ENCODE measurements at regions not wholly inside any gene's neighbourhood (a gene's known extent, or its start where the extent isn't known, plus 50 kb on each side); places are given as distances from the start of the nearest gene placed in this dataset.
A peak's percentile ranks its signal among the peaks of the same experiment; 100 is the strongest.

- no peaks in the 10 kb centered on the region for H3K79me2 ChIP-seq (replicated peaks; ENCODE audit: insufficient read depth)
- H3K4me1 ChIP-seq (ENCODE audit: insufficient read depth) = peaks cover 5% of the 10 kb centered on the region; the same call in 1 of the 2 replicates
- H2AFZ ChIP-seq = no peak overlapping the region
- DNase-seq (ENCODE audit: low spot score) = no peak
- H3K4me2 ChIP-seq = no peak overlapping the region
- Mint-ChIP-seq H3K27me3 (ENCODE audit: insufficient read depth, low read depth, poor library complexity) (peaks cover 12% of the 10 kb centered on the region), H3K36me3 (ENCODE audit: low read depth) (no peaks in the 10 kb centered on the region; the same call in 2 of the 3 replicates), H3K4me3 (no peak overlapping the region), H3K9me3 (no peaks in the 10 kb centered on the region), H3K27ac (no peak overlapping the region), H3K4me1 (peaks cover 15% of the 10 kb centered on the region)
- no peak for ATAC-seq
- no peaks in the 10 kb centered on the region for H3F3A ChIP-seq (replicated peaks; ENCODE audit: low read depth)
- no peak overlapping the region for H3K4me3 ChIP-seq
- H3K9me2 ChIP-seq (ENCODE audit: insufficient read depth) = no peaks in the 10 kb centered on the region
- no peaks in the 10 kb centered on the region for H3K27me3 ChIP-seq (ENCODE audit: insufficient read depth)
- TF ChIP-seq ETS1 (IDR thresholded peaks at IDR 0.05) = no peak
- TF ChIP-seq JUNB (IDR thresholded peaks at IDR 0.05; ENCODE audit: unreplicated experiment) = no peak
- TF ChIP-seq NANOG (IDR thresholded peaks at IDR 0.05; ENCODE audit: borderline replicate concordance) = no peak
- no peaks in the 10 kb centered on the region for H4K20me1 ChIP-seq (replicated peaks; ENCODE audit: insufficient read depth)
- no peaks in the 10 kb centered on the region for H3K36me3 ChIP-seq (ENCODE audit: insufficient read depth)
- H3K27ac ChIP-seq (ENCODE audit: low read depth) = no peak overlapping the region
These were observed 55.9 kb upstream of the PAX7 start for GRCh38 chr1:18574754-18575153.

GRCh38 chr1:18575620-18576019, 55.0 kb upstream of the PAX7 start:
- no peak for TF ChIP-seq EZH2phosphoT487 (IDR thresholded peaks at IDR 0.05; ENCODE audit: unreplicated experiment)
- TF ChIP-seq POLR2AphosphoS5 (IDR thresholded peaks at IDR 0.05; ENCODE audit: low read depth) = no peak
- peak; percentile 44 for TF ChIP-seq JUNB (IDR thresholded peaks at IDR 0.05; ENCODE audit: unreplicated experiment)
- no peak for TF ChIP-seq STAT1 (IDR thresholded peaks at IDR 0.05; ENCODE audit: unreplicated experiment)
- no peak for TF ChIP-seq ETS1 (IDR thresholded peaks at IDR 0.05)
- no peak for TF ChIP-seq ZNF114 (CRISPR knock-in tag; IDR thresholded peaks at IDR 0.05)
- peak; percentile 86 to 98 for TF ChIP-seq CTCF (conservative IDR thresholded peaks at IDR 0.05; ENCODE audit: low read depth in 2 of 2)
- no peak overlapping the region for H3K4me3 Mint-ChIP-seq
- Histone ChIP-seq H3K27me3 (ENCODE audit: insufficient read depth) (no peaks in the 10 kb centered on the region), H3K4me1 (ENCODE audit: insufficient read depth) (peaks cover 5% of the 10 kb centered on the region; the same call in 1 of the 2 replicates), H3K36me3 (ENCODE audit: insufficient read depth) (no peaks in the 10 kb centered on the region), H3K4me2 (0 out of 2 replicates have a peak overlapping the region, but pooled peaks have one; percentile 46), H3K27ac (ENCODE audit: low read depth) (no peak overlapping the region), H3K4me3 (no peak overlapping the region), H3K79me2 (replicated peaks; ENCODE audit: insufficient read depth) (no peaks in the 10 kb centered on the region), H2AFZ (no peak overlapping the region), H3K9me2 (ENCODE audit: insufficient read depth) (no peaks in the 10 kb centered on the region), H3F3A (replicated peaks; ENCODE audit: low read depth) (no peaks in the 10 kb centered on the region), H4K20me1 (replicated peaks; ENCODE audit: insufficient read depth) (no peaks in the 10 kb centered on the region)
- no peaks in the 10 kb centered on the region for H3K9me3 Mint-ChIP-seq
- DNase-seq (ENCODE audit: low spot score) = peak; percentile 97
- H3K27me3 Mint-ChIP-seq (ENCODE audit: insufficient read depth, low read depth, poor library complexity) = peaks cover 10% of the 10 kb centered on the region
- H3K4me1 Mint-ChIP-seq = peaks cover 11% of the 10 kb centered on the region
- H3K27ac Mint-ChIP-seq = no peak overlapping the region; the same call in 1 of the 2 replicates
- no peaks in the 10 kb centered on the region; the same call in 2 of the 3 replicates for H3K36me3 Mint-ChIP-seq (ENCODE audit: low read depth)
- peak; percentile 96 for ATAC-seq
